ENCODE measurements at regions not wholly inside any gene's neighbourhood (a gene's known extent, or its start where the extent isn't known, plus 50 kb on each side); places are given as distances from the start of the nearest gene placed in this dataset.

GRCh38 chr4:4913628-4914027 is 54.2 kb downstream of the MSX1 start:
- no peak overlapping the region for H3K27ac ChIP-seq (ENCODE audit: low read depth, low read length)
- CTCF ChIA-PET = no interaction called here
- no peak overlapping the region for H3K27ac Mint-ChIP-seq

GRCh38 chr4:4914059-4914820 is 54.8 kb downstream of the MSX1 start:
- Histone ChIP-seq H3K27me3 (ENCODE audit: control insufficient read depth in 2 of 2, insufficient read depth in 2 of 2, low read length in 2 of 2) (no peaks in the 10 kb centered on the region), H3K4me3 (ENCODE audit: low read length) (no peak overlapping the region), H3K9me3 (ENCODE audit: control insufficient read depth in 2 of 3, low read length in 3 of 3) (no peaks in the 10 kb centered on the region), H3K27ac (ENCODE audit: low read depth, low read length) (no peak overlapping the region), H3K36me3 (ENCODE audit: control insufficient read depth in 2 of 3, insufficient read depth in 3 of 3, low read length in 3 of 3) (no peaks in the 10 kb centered on the region), H3K4me1 (ENCODE audit: control insufficient read depth in 2 of 2, insufficient read depth in 2 of 2, low read length in 2 of 2) (no peaks in the 10 kb centered on the region)
- Mint-ChIP-seq H3K27me3 (peaks cover 0 to 21% (median 9%) of the 10 kb centered on the region in 5 donors), H3K9me3 (peaks cover 0 to 13% (median 4%) of the 10 kb centered on the region in 11 donors), H3K27ac (no peak overlapping the region), H3K4me1 (no peaks in the 10 kb centered on the region), H3K4me3 (no peak overlapping the region), H3K36me3 (no peaks in the 10 kb centered on the region)
- DNase-seq = no peak
- ChIA-PET POLR2A (no interaction called here), CTCF (no interaction called here)
- intact Hi-C loops (cut with micrococcal nuclease) = no loop called here
- no peak for ATAC-seq

More at GRCh38 chr4:4913628-4914027, 54.2 kb downstream of the MSX1 start:
- intact Hi-C loops (cut with micrococcal nuclease) = no loop called here
- Histone ChIP-seq H3K36me3 (ENCODE audit: control insufficient read depth in 2 of 3, insufficient read depth in 3 of 3, low read length in 3 of 3) (no peaks in the 10 kb centered on the region), H3K27me3 (ENCODE audit: control insufficient read depth in 2 of 2, insufficient read depth in 2 of 2, low read length in 2 of 2) (no peaks in the 10 kb centered on the region), H3K4me3 (ENCODE audit: low read length) (no peak overlapping the region), H3K4me1 (ENCODE audit: control insufficient read depth in 2 of 2, insufficient read depth in 2 of 2, low read length in 2 of 2) (no peaks in the 10 kb centered on the region), H3K9me3 (ENCODE audit: control insufficient read depth in 2 of 3, low read length in 3 of 3) (no peaks in the 10 kb centered on the region)
- POLR2A ChIA-PET = no interaction called here
- H3K27me3 Mint-ChIP-seq = peaks cover 0 to 21% (median 9%) of the 10 kb centered on the region in 5 donors
- no peaks in the 10 kb centered on the region for H3K36me3 Mint-ChIP-seq
- ATAC-seq (no peak), DNase-seq (no peak)
- no peak overlapping the region for H3K4me3 Mint-ChIP-seq
- peaks cover 0 to 13% (median 4%) of the 10 kb centered on the region in 11 donors for H3K9me3 Mint-ChIP-seq
- H3K4me1 Mint-ChIP-seq = no peaks in the 10 kb centered on the region

GRCh38 chr4:4914965-4915845 is 55.7 kb downstream of the MSX1 start:
- H3K36me3 Mint-ChIP-seq = no peaks in the 10 kb centered on the region
- ChIA-PET CTCF (no interaction called here), POLR2A (interaction anchor here (0.5 kb wide), 1 partner anchor 38 kb away, joined by 3 read pairs; no protein-coding TSS in a partner anchor)
- ATAC-seq (no peak), DNase-seq (no peak)
- no peak overlapping the region for H3K4me3 Mint-ChIP-seq
- Histone ChIP-seq H3K4me1 (ENCODE audit: control insufficient read depth in 2 of 2, insufficient read depth in 2 of 2, low read length in 2 of 2) (no peaks in the 10 kb centered on the region), H3K9me3 (ENCODE audit: control insufficient read depth in 2 of 3, low read length in 3 of 3) (no peaks in the 10 kb centered on the region), H3K36me3 (ENCODE audit: control insufficient read depth in 2 of 3, insufficient read depth in 3 of 3, low read length in 3 of 3) (no peaks in the 10 kb centered on the region), H3K27me3 (ENCODE audit: control insufficient read depth in 2 of 2, insufficient read depth in 2 of 2, low read length in 2 of 2) (no peaks in the 10 kb centered on the region), H3K4me3 (ENCODE audit: low read length) (no peak overlapping the region), H3K27ac (ENCODE audit: low read depth, low read length) (no peak overlapping the region)
- no peak overlapping the region for H3K27ac Mint-ChIP-seq
- H3K4me1 Mint-ChIP-seq = no peaks in the 10 kb centered on the region
- peaks cover 0 to 21% (median 9%) of the 10 kb centered on the region in 5 donors for H3K27me3 Mint-ChIP-seq
- H3K9me3 Mint-ChIP-seq = peaks cover 0 to 13% (median 3%) of the 10 kb centered on the region in 11 donors
- intact Hi-C loops (cut with micrococcal nuclease) = no loop called here

- Mint-ChIP-seq H3K4me3 (no peak overlapping the region), H3K36me3 (no peaks in the 10 kb centered on the region), H3K4me1 (peaks cover 0 to 17% (median 3%) of the 10 kb centered on the region in 7 donors), H3K9me3 (peaks cover 0 to 18% (median 6%) of the 10 kb centered on the region in 11 donors), H3K27ac (no peak overlapping the region), H3K27me3 (peaks cover 0 to 20% (median 11%) of the 10 kb centered on the region in 5 donors)
- H3K9me3 ChIP-seq (ENCODE audit: control insufficient read depth in 2 of 3, low read length in 3 of 3) = no peaks in the 10 kb centered on the region
- no peaks in the 10 kb centered on the region for H3K36me3 ChIP-seq (ENCODE audit: control insufficient read depth in 2 of 3, insufficient read depth in 3 of 3, low read length in 3 of 3)
- intact Hi-C loops (cut with micrococcal nuclease) = no loop called here
- ATAC-seq = no peak
- no peak overlapping the region for H3K27ac ChIP-seq (ENCODE audit: low read depth, low read length)
- POLR2A ChIA-PET = no interaction called here
- peaks cover 0 to 8% of the 10 kb centered on the region in 2 donors for H3K4me1 ChIP-seq (ENCODE audit: control insufficient read depth in 2 of 2, insufficient read depth in 2 of 2, low read length in 2 of 2)
- CTCF ChIA-PET = no interaction called here
- no peaks in the 10 kb centered on the region for H3K27me3 ChIP-seq (ENCODE audit: control insufficient read depth in 2 of 2, insufficient read depth in 2 of 2, low read length in 2 of 2)
- no peak overlapping the region for H3K4me3 ChIP-seq (ENCODE audit: low read length)
- no peak for DNase-seq
These were observed 58.6 kb downstream of the MSX1 start for GRCh38 chr4:4918067-4918466.

GRCh38 chr4:4919927-4920326 is 60.5 kb downstream of the MSX1 start:
- Histone ChIP-seq H3K9me3 (ENCODE audit: control insufficient read depth in 2 of 3, low read length in 3 of 3) (no peaks in the 10 kb centered on the region), H3K27ac (ENCODE audit: low read depth, low read length) (no peak overlapping the region), H3K36me3 (ENCODE audit: control insufficient read depth in 2 of 3, insufficient read depth in 3 of 3, low read length in 3 of 3) (no peaks in the 10 kb centered on the region), H3K4me3 (ENCODE audit: low read length) (no peak overlapping the region), H3K27me3 (ENCODE audit: control insufficient read depth in 2 of 2, insufficient read depth in 2 of 2, low read length in 2 of 2) (no peaks in the 10 kb centered on the region), H3K4me1 (ENCODE audit: control insufficient read depth in 2 of 2, insufficient read depth in 2 of 2, low read length in 2 of 2) (peaks cover 0 to 8% of the 10 kb centered on the region in 2 donors)
- POLR2A ChIA-PET = no interaction called here
- H3K36me3 Mint-ChIP-seq = no peaks in the 10 kb centered on the region
- ATAC-seq = no peak
- DNase-seq = no peak
- CTCF ChIA-PET = no interaction called here
- intact Hi-C loops (cut with micrococcal nuclease) = no loop called here
- peaks cover 0 to 30% (median 17%) of the 10 kb centered on the region in 5 donors for H3K27me3 Mint-ChIP-seq
- no peak overlapping the region for H3K4me3 Mint-ChIP-seq
- no peak overlapping the region for H3K27ac Mint-ChIP-seq
- H3K4me1 Mint-ChIP-seq = peaks cover 0 to 21% (median 3%) of the 10 kb centered on the region in 7 donors
- H3K9me3 Mint-ChIP-seq = peaks cover 0 to 18% (median 5%) of the 10 kb centered on the region in 11 donors

GRCh38 chr4:4921077-4921476 is 61.6 kb downstream of the MSX1 start:
- Histone ChIP-seq H3K4me3 (ENCODE audit: low read length) (no peak overlapping the region), H3K36me3 (ENCODE audit: control insufficient read depth in 2 of 3, insufficient read depth in 3 of 3, low read length in 3 of 3) (no peaks in the 10 kb centered on the region), H3K9me3 (ENCODE audit: control insufficient read depth in 2 of 3, low read length in 3 of 3) (no peaks in the 10 kb centered on the region), H3K27ac (ENCODE audit: low read depth, low read length) (no peak overlapping the region), H3K4me1 (ENCODE audit: control insufficient read depth in 2 of 2, insufficient read depth in 2 of 2, low read length in 2 of 2) (peaks cover 0 to 8% of the 10 kb centered on the region in 2 donors), H3K27me3 (ENCODE audit: control insufficient read depth in 2 of 2, insufficient read depth in 2 of 2, low read length in 2 of 2) (no peaks in the 10 kb centered on the region)
- H3K4me1 Mint-ChIP-seq = peaks cover 0 to 21% (median 3%) of the 10 kb centered on the region in 7 donors
- DNase-seq = no peak
- peaks cover 0 to 17% (median 5%) of the 10 kb centered on the region in 11 donors for H3K9me3 Mint-ChIP-seq
- POLR2A ChIA-PET = interaction anchor here (0.5 kb wide), 1 partner anchor 1747 kb away, joined by 3 read pairs; no protein-coding TSS in a partner anchor
- peaks cover 0 to 41% (median 17%) of the 10 kb centered on the region in 5 donors for H3K27me3 Mint-ChIP-seq
- CTCF ChIA-PET = no interaction called here
- intact Hi-C loops (cut with micrococcal nuclease) = no loop called here
- no peak overlapping the region for H3K27ac Mint-ChIP-seq
- no peak for ATAC-seq
- H3K4me3 Mint-ChIP-seq = no peak overlapping the region
- no peaks in the 10 kb centered on the region for H3K36me3 Mint-ChIP-seq

Measured in naive thymus-derived CD4-positive, alpha-beta T cell (primary cell).